Osteoblast (primary cell): ENCODE measurements at regions not wholly inside any gene's neighbourhood (a gene's known extent, or its start where the extent isn't known, plus 50 kb on each side); places are given as distances from the start of the nearest gene placed in this dataset.
"Not testable (repeated sequence)": the region's sequence is repeated elsewhere in the genome, so short reads cannot be mapped to it uniquely, and the experiment has no call there.

Experiments
- DNase-seq: peaks from one replicate; pipeline ENCODE4 v3.0.0; 2011; ENCODE audit warnings: low spot score, mixed read lengths; ENCODE audit not compliant: insufficient read length; ENCODE audit errors: missing footprints
- H2AFZ ChIP-seq: 2 replicates; pipeline ENCODE4 v1.6.0; 2011; ENCODE audit warnings: mild to moderate bottlenecking, low read length
- H3K27ac ChIP-seq: 2 replicates; pipeline ENCODE4 v1.5.1; 2011; ENCODE audit warnings: mild to moderate bottlenecking, low read depth, low read length, moderate library complexity
- H3K27me3 ChIP-seq: 2 replicates; pipeline ENCODE4 v1.6.0; 2012; ENCODE audit warnings: mild to moderate bottlenecking, control low read depth, inconsistent platforms, low read length, moderate library complexity; ENCODE audit not compliant: insufficient read depth
- H3K36me3 ChIP-seq: 2 replicates; pipeline ENCODE4 v1.5.1; 2011; ENCODE audit warnings: mild to moderate bottlenecking, low read length, control low read depth, moderate library complexity; ENCODE audit not compliant: insufficient read depth
- H3K4me1 ChIP-seq: 2 replicates; pipeline ENCODE4 v1.5.1; 2011; ENCODE audit warnings: mild to moderate bottlenecking, low read length, control low read depth, moderate library complexity; ENCODE audit not compliant: insufficient read depth
- H3K4me2 ChIP-seq: 2 replicates; pipeline ENCODE4 v1.6.0; 2011; ENCODE audit warnings: mild to moderate bottlenecking, low read length; ENCODE audit not compliant: insufficient read depth
- H3K4me3 ChIP-seq: fragments of 200-600 bp; sonication (generic); 3 replicates; pipeline ENCODE4 v1.5.1; 2012; ENCODE audit warnings: mild to moderate bottlenecking, low read length, inconsistent platforms; ENCODE audit not compliant: insufficient read depth
- H3K79me2 ChIP-seq: 2 replicates; pipeline ENCODE4 v1.6.0; 2012; ENCODE audit warnings: mild to moderate bottlenecking, low read length, control low read depth, inconsistent platforms; ENCODE audit not compliant: insufficient read depth
- H3K9me3 ChIP-seq: 2 replicates; pipeline ENCODE4 v1.5.1; 2011; ENCODE audit warnings: low read depth, low read length, control low read depth
- H4K20me1 ChIP-seq: 2 replicates; pipeline ENCODE4 v1.6.0; 2012; ENCODE audit warnings: mild to moderate bottlenecking, low read length, control low read depth; ENCODE audit not compliant: insufficient read depth
- CTCF ChIP-seq: IDR thresholded peaks from 2 replicates; pipeline ENCODE4 v1.5.1; 2011; ENCODE audit warnings: mild to moderate bottlenecking, low read depth, low read length, moderate library complexity; ENCODE audit errors: extremely low read depth

GRCh38 chr4:65223601-65224000 is 446.7 kb downstream of the EPHA5 start:
- Histone ChIP-seq H3K4me3 (no peak overlapping the region), H2AFZ (no peak overlapping the region), H3K4me1 (no peaks in the 10 kb centered on the region), H4K20me1 (no peaks in the 10 kb centered on the region), H3K36me3 (no peaks in the 10 kb centered on the region), H3K27me3 (no peaks in the 10 kb centered on the region), H3K79me2 (no peaks in the 10 kb centered on the region), H3K4me2 (no peak overlapping the region), H3K9me3 (no peaks in the 10 kb centered on the region), H3K27ac (no peak overlapping the region)
- DNase-seq = no peak
- TF ChIP-seq CTCF = no peak

- not testable (repeated sequence) for H3K27ac ChIP-seq, H3K36me3 ChIP-seq, H3K27me3 ChIP-seq, H2AFZ ChIP-seq, H3K79me2 ChIP-seq, H3K9me3 ChIP-seq, H3K4me3 ChIP-seq, H3K4me1 ChIP-seq, H4K20me1 ChIP-seq, DNase-seq, H3K4me2 ChIP-seq
Measured at GRCh38 chr4:65223074-65223473, 447.2 kb downstream of the EPHA5 start.

- H3K4me1 ChIP-seq = no peaks in the 10 kb centered on the region
- H4K20me1 ChIP-seq = no peaks in the 10 kb centered on the region
- H3K27ac ChIP-seq = no peak overlapping the region
- H2AFZ ChIP-seq = no peak overlapping the region
- H3K27me3 ChIP-seq = no peaks in the 10 kb centered on the region
- no peaks in the 10 kb centered on the region for H3K36me3 ChIP-seq
- TF ChIP-seq CTCF = no peak
- no peaks in the 10 kb centered on the region for H3K79me2 ChIP-seq
- H3K4me2 ChIP-seq = no peak overlapping the region
- no peaks in the 10 kb centered on the region for H3K9me3 ChIP-seq
- DNase-seq = no peak
- H3K4me3 ChIP-seq = no peak overlapping the region
Measured at GRCh38 chr4:65217179-65217578, 453.1 kb downstream of the EPHA5 start.

GRCh38 chr4:65202853-65203236 is 467.4 kb downstream of the EPHA5 start:
- no peak overlapping the region for H3K27ac ChIP-seq
- H3K4me3 ChIP-seq = no peak overlapping the region
- no peak overlapping the region for H3K4me2 ChIP-seq
- no peaks in the 10 kb centered on the region for H4K20me1 ChIP-seq
- no peaks in the 10 kb centered on the region for H3K27me3 ChIP-seq
- TF ChIP-seq CTCF = no peak
- DNase-seq = no peak
- H3K4me1 ChIP-seq = no peaks in the 10 kb centered on the region
- no peaks in the 10 kb centered on the region for H3K9me3 ChIP-seq
- H3K79me2 ChIP-seq = no peaks in the 10 kb centered on the region
- no peak overlapping the region for H2AFZ ChIP-seq
- H3K36me3 ChIP-seq = no peaks in the 10 kb centered on the region
